Testis (tissue), 2 donors: ENCODE measurements at regions not wholly inside any gene's neighbourhood (a gene's known extent, or its start where the extent isn't known, plus 50 kb on each side); places are given as distances from the start of the nearest gene placed in this dataset.

Source experiments
- DNase-seq: peaks from one replicate; pipeline ENCODE4 v3.0.0-alpha.2; 2019
- H3K27ac ChIP-seq, 2 donors: fragments of 200-600 bp; sonication (generic); one replicate each; pipeline ENCODE4 v1.5.1; 2019
- H3K27me3 ChIP-seq: fragments of 200-600 bp; sonication (generic); one replicate; pipeline ENCODE4 v1.5.1; 2019
- H3K36me3 ChIP-seq: fragments of 200-600 bp; sonication (generic); one replicate; pipeline ENCODE4 v1.5.1; 2017; ENCODE audit warnings: low read depth; ENCODE audit errors: missing control alignments
- H3K4me1 ChIP-seq: fragments of 200-600 bp; sonication (generic); one replicate; pipeline ENCODE4 v1.5.1; 2019
- H3K4me3 ChIP-seq, 2 donors: fragments of 200-600 bp; sonication (generic); one replicate each; pipeline ENCODE4 v1.5.1; 2017 to 2019
- H3K9me3 ChIP-seq: fragments of 200-600 bp; sonication (generic); one replicate; pipeline ENCODE4 v1.5.1; 2017
- POLR2A ChIP-seq: fragments of 450-650 bp; IDR thresholded peaks from one replicate; pipeline ENCODE4 v1.6.1; 2017; ENCODE audit warnings: antibody characterized with exemption, mild to moderate bottlenecking, moderate library complexity
- WGBS, 2 donors: methylation state at CpG; one replicate each; pipeline ENCODE4 v1.1.5; 2018; 5-methylcytosine and 5-hydroxymethylcytosine counted together
- intact Hi-C: fragments of 100-400 bp; cut with DNase I; formaldehyde crosslinking; loops from one replicate; pipeline ENCODE4 v1.15.1; 2023; ENCODE audit warnings: low total_unique reads
- TF ChIP-seq, protein P1 (sequence below), 3 experiments: fragments of 450-650 bp in 2 of 3; fragments of 200-600 bp in 1 of 3; sonication (generic) in 1 of 3; IDR thresholded peaks; one replicate each; pipeline ENCODE4 v1.5.1; 2016 to 2019; ENCODE audit warnings: antibody characterized with exemption in 3 of 3, mild to moderate bottlenecking in 2 of 3, moderate library complexity in 1 of 3

DNA sequence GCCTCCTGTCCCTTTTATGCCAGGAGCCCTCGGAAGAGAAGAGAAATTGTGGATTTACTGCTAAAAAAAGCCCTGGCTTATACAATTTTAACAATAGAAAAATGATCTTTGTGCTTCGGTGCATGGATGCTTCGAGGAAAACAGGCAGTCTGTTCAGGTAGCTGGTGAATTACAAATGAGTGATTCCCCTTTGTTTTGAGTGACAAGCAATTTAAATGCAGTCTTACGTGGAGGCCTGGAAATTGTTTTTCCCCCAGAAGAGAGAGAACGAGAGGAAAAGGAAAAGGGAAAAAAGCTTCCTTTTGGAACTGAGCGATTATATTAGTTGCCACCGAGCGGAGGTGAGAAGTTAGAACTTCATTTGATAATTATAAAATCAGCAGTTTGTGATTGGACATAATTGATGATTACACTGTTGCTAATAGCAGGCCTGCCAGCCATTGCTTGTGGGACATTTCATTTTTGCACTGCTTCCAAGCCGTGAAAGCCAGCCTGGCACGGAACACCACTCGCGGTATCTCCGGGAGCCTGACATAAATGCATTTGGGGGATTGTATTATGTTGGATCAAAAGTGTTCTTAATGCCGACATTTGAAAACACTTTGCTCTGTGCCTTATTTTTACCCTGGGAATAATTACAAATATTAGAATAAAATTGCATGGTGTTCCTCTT, 117.7 kb downstream of the PHETA1 start:
- no peaks in the 10 kb centered on the region for H3K27me3 ChIP-seq
- no peaks in the 10 kb centered on the region for H3K4me1 ChIP-seq
- H3K4me3 ChIP-seq: no peak overlapping the region
- H3K36me3 ChIP-seq: no peaks in the 10 kb centered on the region
- WGBS, 2 donors: 80 to 88% methylated on average over 14 of the region's 14 CpGs
- DNase-seq: no peak
- no peak overlapping the region for H3K27ac ChIP-seq
- intact Hi-C loops: no loop called here
- no peak for TF ChIP-seq POLR2A
- TF ChIP-seq, protein P1, sequence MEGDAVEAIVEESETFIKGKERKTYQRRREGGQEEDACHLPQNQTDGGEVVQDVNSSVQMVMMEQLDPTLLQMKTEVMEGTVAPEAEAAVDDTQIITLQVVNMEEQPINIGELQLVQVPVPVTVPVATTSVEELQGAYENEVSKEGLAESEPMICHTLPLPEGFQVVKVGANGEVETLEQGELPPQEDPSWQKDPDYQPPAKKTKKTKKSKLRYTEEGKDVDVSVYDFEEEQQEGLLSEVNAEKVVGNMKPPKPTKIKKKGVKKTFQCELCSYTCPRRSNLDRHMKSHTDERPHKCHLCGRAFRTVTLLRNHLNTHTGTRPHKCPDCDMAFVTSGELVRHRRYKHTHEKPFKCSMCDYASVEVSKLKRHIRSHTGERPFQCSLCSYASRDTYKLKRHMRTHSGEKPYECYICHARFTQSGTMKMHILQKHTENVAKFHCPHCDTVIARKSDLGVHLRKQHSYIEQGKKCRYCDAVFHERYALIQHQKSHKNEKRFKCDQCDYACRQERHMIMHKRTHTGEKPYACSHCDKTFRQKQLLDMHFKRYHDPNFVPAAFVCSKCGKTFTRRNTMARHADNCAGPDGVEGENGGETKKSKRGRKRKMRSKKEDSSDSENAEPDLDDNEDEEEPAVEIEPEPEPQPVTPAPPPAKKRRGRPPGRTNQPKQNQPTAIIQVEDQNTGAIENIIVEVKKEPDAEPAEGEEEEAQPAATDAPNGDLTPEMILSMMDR (IDR thresholded peaks at IDR 0.05): no peak
- H3K9me3 ChIP-seq: no peaks in the 10 kb centered on the region

DNA sequence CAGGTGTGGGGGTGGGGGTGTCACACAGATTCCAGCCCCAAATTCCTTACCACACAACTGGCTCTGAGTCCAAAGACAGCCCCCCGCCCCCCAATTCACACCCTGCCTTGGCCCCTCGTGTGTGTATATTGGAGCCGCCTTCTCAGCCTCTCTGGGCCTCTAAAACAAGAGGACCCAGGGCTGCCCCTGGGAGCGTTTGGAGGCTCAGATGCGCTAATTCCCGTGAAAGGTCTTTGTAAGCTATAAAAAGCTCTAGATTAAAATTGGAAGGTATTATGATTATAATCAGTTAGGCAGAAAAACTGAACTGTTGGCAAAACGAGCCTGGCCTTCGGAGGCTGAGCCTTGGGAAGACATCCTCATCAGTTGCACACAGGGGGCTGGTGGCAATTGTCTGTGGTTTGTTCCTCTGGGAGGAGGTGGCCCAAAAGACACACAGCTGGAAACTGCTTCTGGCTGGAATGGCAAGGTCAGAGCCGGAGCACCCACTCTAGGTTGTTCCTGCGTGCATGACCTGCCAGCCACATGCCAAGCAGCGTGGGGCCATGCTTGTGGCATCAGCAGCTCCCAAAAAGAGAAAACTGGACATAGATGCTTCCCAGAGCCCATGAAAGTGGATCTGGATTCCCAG, 118.5 kb downstream of the PHETA1 start:
- intact Hi-C loops: no loop called here
- TF ChIP-seq POLR2A: no peak
- TF ChIP-seq, protein P1 (IDR thresholded peaks at IDR 0.05): no peak
- H3K4me1 ChIP-seq: no peaks in the 10 kb centered on the region
- H3K27me3 ChIP-seq: no peaks in the 10 kb centered on the region
- no peak overlapping the region for H3K27ac ChIP-seq
- no peak overlapping the region for H3K4me3 ChIP-seq
- H3K36me3 ChIP-seq: no peaks in the 10 kb centered on the region
- WGBS, 2 donors: 85 to 89% methylated on average over 11 of the region's 11 CpGs
- H3K9me3 ChIP-seq: no peaks in the 10 kb centered on the region
- no peak for DNase-seq

DNA sequence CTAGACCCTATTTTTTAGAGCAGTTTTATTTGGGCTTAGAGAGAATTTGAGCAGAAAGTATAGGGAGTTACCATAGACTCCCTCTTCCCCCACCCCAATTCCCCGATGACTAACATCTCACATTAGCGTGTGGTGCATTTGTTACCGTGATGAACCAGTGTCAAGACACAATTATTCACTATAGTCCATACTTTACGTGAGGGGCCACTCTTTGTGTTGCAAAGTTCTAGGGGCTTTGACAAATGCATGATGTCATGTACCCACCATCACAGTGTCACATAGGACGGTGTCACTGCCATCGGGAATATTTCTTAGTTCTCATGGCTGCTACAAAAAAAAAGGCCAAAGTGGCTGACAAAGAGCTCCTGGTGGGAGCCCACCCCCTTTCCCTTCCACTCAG, 119.1 kb downstream of the PHETA1 start:
- no peak for TF ChIP-seq POLR2A
- TF ChIP-seq, protein P1 (IDR thresholded peaks at IDR 0.05): no peak
- no peak overlapping the region for H3K27ac ChIP-seq
- 89 to 94% methylated on average over 6 of the region's 6 CpGs for WGBS, 2 donors
- H3K27me3 ChIP-seq: no peaks in the 10 kb centered on the region
- no peak overlapping the region for H3K4me3 ChIP-seq
- H3K36me3 ChIP-seq: no peaks in the 10 kb centered on the region
- no peak for DNase-seq
- no peaks in the 10 kb centered on the region for H3K9me3 ChIP-seq
- H3K4me1 ChIP-seq: no peaks in the 10 kb centered on the region
- intact Hi-C loops: no loop called here

DNA sequence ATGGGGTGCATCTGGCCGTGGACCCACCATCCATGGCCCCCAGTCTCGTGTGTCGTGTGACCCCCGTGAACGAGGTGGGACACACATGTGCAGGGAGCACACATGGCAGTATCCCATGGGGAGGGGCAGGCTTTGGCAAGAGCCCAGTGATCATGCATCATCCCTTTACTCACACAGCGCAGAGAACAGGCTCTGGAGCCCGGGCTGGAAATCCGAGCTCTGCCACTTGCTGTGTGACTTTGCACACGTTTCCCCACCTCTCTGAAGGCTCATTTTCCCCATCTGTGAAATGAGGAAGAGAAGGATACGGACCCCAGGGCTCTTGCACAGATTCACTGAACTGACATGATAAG, 119.9 kb downstream of the PHETA1 start:
- intact Hi-C loops: no loop called here
- Histone ChIP-seq H3K4me3 (no peak overlapping the region), H3K4me1 (no peaks in the 10 kb centered on the region), H3K27me3 (no peaks in the 10 kb centered on the region), H3K27ac (no peak overlapping the region), H3K9me3 (no peaks in the 10 kb centered on the region), H3K36me3 (no peaks in the 10 kb centered on the region)
- DNase-seq: no peak
- TF ChIP-seq POLR2A: no peak
- 85 to 86% methylated on average over 10 of the region's 10 CpGs for WGBS, 2 donors

DNA sequence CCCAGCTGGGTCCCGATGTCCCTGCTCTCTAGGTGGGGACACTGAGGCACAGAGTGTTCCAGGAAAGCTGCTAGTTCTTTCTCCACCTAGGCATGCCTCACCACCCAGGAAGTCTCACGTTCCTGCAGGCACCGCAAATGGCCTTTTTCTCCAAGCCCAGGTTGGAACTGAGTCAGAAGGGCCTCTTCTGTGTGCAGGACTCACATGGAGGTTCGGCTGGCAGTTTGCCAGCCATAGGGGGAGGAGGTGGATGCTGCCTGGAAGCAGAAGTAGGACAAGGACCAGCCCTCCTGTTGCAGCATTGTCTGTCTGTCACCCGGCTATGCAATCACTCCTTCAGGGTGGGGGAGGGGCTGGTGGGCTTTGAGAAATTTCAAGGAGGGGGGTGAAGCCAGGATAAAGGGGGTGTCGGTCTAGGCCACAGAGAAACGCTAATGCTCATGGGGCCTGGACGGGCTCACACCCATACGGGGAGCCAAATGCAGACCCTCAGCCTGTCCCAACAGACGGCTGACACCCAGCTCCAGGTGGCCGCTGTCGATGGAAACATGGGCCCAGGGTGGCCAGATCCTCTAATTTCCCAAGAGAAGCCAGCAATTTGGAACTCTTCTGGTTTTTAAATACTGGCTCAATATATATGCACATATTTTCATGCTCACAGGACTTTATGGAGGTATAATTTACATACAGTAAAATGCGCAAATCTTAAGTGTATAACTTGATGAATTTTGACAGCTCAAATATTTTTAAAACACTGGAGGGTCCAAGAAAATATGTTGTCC, 120.5 kb downstream of the PHETA1 start:
- intact Hi-C loops: no loop called here
- Histone ChIP-seq H3K4me3 (no peak overlapping the region), H3K9me3 (no peaks in the 10 kb centered on the region), H3K4me1 (no peaks in the 10 kb centered on the region), H3K27me3 (no peaks in the 10 kb centered on the region), H3K36me3 (no peaks in the 10 kb centered on the region), H3K27ac (no peak overlapping the region)
- WGBS, 2 donors: 68 to 76% methylated on average over 10 to 13 of the region's 13 CpGs
- TF ChIP-seq POLR2A: no peak
- TF ChIP-seq, protein P1 (IDR thresholded peaks at IDR 0.05): no peak
- DNase-seq: no peak
